HG02885 (cell line): ENCODE measurements at regions not wholly inside any gene's neighbourhood (a gene's known extent, or its start where the extent isn't known, plus 50 kb on each side); places are given as distances from the start of the nearest gene placed in this dataset.
A peak's percentile ranks its signal among the peaks of the same experiment; 100 is the strongest.
"Not testable (repeated sequence)": the region's sequence is repeated elsewhere in the genome, so short reads cannot be mapped to it uniquely, and the experiment has no call there.

Experiments
- ATAC-seq: cut with Tn5 transposase; IDR thresholded peaks from one replicate; pipeline ENCODE4 v1.9.1; 2021; ENCODE audit warnings: mild to moderate bottlenecking; ENCODE audit not compliant: unreplicated experiment, poor library complexity

DNA sequence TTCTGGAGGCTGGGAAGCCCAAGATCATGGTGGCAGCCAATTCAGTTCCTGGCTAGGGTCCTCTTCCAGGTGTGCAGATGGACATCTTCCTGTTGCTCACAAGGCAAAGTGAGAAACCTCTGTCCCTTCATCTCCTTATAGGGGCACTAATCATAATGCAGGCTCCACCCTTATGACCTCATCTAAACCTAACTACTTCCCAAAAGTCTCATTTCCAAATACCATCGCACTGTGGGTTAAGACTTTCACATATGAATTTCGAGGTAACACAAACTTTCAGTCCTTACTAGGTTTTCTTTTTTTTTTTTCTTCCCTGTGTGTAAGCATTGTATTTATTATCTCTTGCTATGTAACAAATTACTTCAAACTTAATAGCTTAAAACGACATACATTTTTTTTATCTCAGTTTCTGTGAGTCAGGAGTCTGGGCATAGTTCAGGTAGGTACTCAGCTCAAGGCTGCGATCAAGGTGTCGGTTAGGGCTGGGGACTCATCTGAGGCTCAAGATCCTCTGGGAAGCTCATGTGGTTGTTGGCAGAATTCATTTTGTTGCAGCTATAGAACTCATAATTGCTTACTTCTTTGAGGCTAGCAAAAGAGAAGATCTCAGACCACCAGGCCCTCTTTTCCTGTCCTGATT is 204.7 kb upstream of the STK26 start:
- ATAC-seq: no peak

DNA sequence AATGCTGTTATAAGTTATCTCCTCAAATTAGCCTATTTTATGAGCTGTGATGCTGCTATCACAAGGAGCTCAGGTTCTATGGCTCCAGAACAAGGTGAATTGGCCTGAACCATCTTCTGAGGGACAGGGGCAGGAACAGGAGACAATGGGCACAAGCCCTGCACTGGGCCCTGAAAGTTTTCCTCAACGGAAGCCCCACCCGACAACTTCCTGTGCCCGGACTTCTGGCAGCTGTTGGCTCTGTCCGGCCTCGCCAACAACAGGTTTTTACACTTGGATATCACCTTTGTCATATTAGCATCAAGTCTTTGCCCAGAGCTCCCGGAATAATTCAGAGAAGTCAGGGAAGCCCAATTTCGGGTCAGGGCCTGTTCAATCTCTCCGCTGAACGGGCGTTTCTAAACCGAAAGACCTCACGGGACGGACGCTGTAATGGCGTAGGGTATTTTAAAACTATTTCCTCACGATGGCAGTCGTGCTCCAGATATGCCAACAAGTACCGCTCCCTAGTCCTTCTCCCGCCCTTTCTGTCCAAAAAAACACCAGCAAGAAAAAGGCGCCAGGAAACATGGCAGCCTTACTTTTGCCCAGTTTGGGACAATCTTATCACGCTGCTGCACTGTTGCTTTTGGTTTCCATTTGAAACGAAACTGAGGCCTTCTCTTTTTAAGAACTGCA is 201.0 kb upstream of the STK26 start:
- ATAC-seq: peak; percentile 92

DNA sequence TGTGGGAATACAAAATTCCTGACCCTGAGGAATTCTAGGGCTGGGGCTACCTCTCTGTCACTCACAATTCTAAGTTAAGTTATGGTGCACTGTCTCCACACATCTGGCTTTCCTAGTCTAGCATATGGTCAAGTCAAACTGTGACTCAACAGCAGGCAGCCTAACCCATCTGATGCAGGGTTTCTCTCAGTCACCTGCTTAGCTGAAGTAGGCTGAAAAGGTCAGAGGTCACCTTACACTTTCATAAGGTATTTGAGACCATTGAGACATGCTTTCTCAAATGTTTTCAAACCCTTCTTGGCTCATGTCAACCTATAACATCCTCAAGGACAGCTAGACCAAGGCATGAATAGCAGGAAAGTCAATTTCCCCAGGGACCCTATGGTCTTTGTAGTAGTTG is 196.5 kb upstream of the STK26 start:
- ATAC-seq: no peak

DNA sequence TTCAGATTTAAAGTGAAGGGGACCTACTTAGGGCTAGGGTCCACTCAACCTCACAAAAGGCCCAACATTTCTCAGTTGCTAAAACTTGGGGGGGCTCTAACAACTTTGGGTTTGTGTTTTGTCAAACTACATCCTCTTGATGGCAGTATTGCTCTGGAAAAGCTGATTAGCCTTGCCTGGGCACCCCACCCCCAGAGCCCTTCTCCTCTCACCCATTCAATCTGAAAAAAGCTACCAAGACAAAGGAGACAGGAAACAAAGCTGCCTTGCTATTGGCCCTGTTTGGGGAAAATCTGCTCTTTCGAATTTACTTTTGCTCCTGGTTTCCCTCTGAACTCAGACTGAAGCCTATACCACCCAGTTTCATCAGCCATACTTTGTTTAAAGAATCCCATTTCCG is 195.2 kb upstream of the STK26 start:
- peak; percentile 70 for ATAC-seq

DNA sequence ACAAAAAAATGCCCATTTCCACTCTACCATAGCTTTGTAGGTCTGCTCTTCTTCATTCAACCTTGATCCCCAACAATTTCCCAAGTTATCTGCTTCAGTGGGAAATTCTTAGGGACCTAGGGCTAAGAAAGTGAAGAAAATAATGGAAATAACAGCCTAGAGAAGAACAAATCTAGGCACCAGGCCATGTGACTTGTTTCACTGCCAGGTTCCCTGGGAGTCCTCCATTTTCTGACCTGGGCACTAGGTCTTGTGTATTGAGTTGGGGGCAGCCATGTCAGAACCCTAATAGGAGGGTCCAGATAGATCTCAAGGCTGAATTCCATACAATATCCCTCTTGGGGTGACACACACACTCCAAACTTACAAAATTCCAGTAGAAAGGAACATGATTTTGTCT is 194.6 kb upstream of the STK26 start:
- no peak for ATAC-seq

DNA sequence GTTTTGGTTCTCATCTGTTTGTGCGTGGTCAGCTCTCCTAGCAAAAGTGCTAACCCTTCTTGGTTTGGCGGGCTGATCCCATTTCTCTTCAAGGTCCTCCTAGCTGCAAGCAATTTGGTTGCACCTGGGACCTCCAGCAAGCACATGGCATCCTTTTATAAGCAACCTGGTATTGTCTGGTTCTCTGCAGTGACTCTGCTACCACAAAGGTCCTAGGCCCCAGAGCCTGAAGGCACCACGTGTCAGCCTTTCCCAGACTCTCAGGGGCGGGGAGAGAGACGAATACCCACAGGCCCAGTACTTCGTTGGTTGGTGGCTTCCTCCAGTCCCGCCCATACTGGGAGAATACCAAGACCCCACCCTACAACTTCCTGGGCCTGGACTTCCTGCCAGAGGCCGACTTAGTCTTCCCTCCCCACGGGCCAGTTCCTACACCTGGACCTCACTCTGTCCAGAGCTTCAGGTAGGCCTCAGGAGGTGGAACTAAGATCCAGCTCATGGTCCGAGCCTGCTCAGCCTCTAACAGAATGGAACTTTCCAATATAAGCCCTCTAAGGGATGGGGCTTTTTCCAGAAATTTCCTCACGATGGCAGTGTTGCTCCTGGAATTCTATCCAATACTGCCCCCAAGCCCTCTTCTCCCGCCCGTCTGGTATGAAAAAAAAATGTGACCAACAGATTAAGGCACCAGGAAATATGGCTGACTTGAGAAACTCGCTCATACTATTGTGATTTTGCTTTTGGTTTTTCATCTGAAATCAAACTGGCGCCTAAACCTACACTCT is 192.5 kb upstream of the STK26 start:
- ATAC-seq: peak; percentile 45

DNA sequence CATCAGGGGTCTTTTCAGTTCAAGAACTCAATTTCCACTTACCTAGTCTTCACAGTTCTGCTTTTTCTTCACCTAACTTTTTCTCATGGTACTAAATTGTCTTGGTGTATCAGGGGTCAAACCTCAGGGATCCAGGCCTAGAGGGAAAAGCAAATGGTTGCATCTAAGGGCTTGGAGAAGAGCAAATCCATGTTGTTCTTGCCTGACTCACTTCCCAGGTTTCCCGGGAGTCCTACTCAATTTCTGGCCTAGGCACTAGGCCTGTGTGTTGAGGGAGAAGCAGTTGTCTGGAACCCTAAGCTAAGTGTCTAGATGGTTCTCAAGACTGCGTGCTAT is 191.9 kb upstream of the STK26 start:
- ATAC-seq: peak; percentile 1

DNA sequence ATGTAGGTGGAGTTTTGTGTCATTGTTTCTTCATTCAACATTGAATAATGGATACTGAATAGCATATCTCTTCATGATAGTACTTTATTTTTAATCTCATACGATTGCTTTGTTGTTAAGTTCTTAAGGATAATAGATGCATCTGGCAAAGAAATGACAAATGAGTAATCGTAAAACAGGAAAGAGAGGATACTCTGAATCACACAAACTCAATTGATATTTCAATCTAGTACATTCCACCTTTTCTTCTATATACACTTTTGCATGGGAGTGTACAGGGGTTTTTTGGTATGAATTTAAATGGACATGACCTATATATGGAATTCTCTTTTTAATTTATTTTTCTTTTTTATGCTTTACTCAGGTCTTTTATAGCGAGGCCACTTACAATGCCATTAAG is 186.9 kb upstream of the STK26 start:
- ATAC-seq: no peak

DNA sequence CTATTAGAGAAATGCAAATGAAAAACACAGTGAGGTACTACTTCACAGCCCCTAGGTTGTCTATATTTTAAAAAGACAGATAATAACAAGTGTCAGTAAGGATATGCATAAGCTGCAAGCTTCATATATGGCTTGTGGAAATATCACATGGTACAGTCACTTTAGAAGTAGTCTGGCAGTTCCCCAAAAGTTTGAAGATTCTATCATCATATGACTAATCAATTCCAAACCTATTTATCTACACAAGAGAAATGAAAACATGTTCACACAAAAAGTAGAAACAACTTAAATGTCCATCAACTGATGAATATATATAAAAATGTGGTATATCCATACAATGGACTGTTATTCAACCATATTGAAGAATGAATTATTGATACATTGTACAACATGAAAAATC is 185.8 kb upstream of the STK26 start:
- no peak for ATAC-seq

DNA sequence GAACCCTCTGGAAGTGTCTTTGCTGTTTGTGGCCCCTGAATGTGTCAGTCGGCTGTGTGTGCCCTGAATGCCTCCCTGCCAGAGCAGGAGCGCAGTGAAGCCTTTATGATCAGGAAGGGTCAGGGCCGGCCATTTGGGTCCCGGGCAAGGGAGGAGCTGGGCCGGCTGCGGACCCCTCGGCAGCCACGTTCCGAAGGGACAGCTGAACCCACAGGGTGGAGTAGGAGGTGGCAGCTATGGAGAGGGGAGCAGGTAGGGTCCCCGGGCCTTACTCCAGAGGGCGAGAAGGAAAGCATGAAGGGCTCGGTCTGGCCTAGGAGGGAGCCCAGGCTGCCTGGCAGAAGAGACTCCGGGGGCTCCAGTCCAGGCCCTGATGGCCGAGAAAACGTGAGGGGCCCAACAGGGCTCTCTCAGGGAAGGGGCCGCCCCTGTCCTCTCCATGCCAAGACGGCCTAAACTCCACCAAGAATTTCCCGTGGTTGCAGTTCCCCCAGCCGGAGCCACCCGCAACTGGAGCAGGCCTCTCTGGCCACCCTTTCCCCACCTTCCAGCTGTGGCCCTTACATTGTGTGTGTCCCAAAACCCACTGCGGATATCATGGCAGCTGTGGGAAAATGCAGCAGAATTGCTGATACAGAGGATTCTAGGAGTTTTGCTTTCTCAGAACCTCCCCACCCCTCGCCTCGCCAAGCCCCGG is 182.2 kb upstream of the STK26 start:
- peak; percentile 20 for ATAC-seq

DNA sequence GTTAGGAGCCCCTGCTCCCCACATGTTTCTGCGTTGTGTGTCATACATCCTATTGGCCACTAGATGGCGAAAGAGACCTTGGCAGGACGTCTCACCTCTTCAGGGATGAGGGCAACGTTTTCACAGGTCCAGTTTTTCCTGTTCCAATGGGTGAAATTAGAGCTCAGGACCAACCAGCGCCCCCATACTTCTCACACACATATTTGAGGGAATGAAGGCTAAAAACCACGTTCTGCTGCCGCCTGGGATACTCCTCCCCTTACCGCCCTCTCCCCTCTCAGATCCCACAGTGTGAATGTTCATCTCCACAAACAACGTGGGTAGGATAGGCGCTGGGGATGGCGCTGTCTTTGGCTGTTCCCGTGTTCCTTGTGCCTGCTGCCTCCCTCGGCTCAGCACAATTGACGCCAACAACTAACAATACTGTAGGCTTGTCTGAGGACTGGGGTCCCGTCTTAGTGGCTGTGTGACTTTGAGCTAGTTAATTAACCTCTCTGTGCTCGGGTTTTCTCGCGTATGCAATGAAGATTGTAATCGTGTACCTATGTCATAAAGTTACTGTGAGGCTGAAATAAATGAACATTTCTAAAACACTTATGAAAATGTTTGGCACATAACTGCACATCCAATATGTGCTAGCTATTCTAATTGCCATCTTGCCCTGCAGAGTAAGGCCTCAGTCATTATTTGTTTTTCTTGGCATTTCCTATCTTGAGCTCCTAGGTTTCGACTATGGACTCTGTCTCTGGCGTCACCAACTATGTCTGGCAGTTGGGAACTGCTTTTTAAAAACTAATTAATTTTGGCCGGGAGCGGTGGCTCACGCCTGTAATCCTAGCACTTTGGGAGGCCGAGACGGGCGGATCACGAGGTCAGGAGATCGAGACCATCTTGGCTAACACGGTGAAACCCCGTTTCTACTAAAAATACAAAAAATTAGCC is 181.3 kb upstream of the STK26 start:
- peak; percentile 89 for ATAC-seq

DNA sequence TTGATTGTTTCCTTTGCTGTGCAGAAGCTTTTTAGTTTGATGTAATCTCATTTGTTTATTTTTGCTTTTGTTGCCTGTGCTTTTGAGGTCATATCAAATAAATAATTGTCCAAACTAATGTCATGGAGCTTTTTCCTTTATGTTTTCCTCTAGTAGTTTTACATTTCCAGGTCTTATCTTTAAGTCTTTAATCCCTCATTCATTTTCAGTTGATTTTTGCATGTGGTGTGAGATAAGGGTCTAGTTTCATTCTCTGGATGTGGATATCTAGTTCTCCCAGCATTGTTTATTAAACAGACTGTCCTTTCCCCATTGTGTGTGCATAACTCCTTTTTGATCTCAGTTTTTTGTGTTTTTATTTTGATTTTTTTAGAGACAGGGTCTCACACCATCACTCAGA is 179.1 kb upstream of the STK26 start:
- no peak for ATAC-seq

DNA sequence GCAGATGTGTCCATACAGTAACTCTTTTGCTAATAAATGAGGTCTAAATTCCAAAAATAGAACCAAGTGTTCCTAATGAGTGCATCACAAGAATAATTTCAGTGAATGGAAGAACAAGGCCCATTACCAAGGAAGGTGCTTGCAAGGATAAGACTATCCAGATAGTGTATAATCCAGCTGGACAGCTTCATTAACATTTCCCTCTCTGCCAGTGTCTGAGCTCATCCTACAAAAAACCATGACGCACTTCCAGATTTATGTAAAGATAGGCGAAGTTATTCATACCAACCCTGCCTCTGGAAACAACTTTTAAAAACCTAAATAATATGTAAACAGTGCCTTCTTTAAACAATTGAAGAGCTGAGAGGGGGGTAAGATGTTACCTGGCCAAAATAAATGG is 177.9 kb upstream of the STK26 start:
- no peak for ATAC-seq

DNA sequence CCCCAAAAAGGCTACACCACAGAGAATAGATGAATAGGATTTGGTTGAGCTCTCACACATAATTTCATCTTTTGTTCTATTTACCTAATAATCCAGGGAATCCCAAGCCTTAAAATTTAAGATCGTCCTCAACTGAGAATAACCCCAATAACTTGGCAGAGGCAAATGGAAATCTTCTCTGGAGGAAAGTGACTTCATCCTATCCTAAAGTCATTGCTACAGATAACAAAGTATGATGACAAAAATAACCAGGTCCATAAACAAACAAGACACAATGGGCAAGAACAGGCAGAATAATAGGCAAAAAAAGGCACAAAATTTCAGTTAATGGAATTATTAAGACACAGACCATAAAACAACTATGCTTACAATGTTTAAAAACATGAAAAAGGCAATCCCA is 177.3 kb upstream of the STK26 start:
- ATAC-seq: no peak

DNA sequence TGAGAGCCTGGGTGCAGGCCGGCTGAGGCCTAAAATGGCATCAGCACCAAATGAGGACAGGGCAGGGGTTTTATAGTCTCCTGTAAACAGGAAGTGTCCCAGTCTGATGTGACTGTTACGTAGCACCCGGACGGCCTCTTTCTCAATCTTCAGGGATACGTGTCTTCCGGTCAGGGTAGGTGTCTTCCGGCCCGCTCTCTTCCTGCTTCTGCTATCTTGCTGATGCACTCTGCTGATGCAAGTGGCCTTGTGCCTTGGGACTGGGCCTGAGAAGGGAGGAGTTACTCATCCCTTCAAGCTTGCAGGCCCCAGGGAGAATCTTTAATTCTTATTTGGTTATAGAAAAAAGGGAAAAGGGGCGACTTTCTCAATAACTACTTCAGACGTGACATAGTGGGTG is 172.1 kb upstream of the STK26 start:
- ATAC-seq: not testable (repeated sequence)

DNA sequence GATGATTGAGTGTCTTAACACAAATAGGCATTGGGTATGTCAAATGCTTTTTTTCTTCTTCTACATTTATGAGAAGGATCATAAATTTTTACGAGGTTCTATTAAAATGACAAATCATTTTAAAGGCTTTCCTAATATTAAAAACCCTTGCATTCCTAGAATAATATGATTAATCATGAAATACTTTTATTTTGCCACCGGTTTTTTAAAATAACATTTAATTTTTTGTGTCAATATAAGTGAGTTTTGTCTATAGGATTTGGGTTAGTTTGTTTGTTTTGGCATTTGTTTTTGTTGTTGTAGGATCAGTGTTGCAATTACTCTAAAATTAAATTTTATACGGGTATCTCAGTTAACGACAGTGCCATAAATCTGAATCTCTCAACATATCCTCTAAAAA is 169.7 kb upstream of the STK26 start:
- no peak for ATAC-seq

DNA sequence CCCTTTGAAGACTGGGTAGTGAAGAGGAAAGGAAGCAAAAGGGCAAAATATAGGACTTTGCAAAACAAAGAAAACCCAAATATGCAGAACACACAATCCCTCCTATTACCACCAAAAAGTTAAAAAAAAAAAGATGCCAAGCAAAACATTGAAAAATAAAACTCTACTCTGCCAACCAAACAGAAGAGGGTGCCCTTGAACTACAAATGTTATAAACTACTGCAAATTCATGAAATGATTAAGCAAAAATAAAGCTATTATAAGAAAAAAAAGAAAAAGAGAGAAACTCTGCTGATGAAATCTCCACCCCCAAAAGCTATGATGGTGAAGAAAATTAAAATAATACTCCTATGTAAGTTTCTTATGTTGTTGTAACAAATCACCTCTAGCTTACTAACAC is 168.5 kb upstream of the STK26 start:
- no peak for ATAC-seq

DNA sequence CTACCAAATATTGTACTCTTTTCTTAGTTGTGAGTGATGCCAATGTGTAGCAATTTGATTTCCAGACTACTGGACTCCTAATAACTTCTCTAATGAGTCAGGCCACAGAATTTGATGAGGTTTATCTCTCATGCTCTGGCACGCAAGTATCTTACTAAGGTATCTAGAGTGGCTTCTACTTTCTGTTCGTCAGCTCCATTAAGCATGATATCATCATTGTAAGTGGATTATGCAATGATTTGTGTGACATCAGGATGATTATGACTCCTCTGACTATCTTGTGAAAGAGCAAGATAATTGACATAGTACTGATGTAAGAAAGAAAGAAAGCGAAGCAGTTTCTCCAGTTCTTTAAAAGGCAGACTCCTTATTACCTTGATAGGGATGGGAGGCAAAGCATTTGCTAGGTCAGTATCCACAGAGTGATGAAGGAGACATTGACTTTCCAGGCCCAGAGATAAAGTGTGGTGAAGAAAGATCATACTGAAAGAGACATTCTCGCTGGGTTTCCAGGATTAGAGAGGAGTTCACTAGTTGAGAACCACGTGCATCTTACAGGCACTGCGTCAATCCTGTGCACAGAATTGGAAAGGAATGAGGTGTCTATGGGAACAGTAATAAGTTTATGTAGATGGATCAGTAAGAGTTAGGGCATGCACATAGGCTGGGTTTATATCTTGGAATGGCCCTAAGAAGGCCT is 161.9 kb upstream of the STK26 start:
- ATAC-seq: no peak

DNA sequence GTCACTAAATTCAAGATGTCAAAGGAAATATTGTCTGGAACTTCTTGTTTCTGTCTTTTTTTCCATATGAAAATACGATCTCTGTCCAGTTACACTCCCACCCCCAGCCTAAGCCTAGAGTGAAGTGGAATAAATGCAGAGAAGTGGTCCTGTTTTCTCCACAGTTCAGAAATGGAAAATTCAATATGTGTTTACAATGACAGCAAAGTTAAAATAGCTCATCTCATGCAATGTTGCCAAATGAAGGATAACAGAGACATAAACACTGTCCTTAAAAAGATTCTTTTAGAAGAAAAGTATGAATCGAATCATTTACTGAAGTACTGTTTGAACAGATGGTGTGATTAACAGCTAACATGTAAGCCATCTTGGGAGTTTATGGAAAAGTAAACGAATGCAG is 160.8 kb upstream of the STK26 start:
- ATAC-seq: no peak
